KMS-11 (cell line): ENCODE measurements at regions not wholly inside any gene's neighbourhood (a gene's known extent, or its start where the extent isn't known, plus 50 kb on each side); places are given as distances from the start of the nearest gene placed in this dataset.

Experiments
- H2AFZ ChIP-seq: fragments of 200-600 bp; sonication (generic); 2 replicates; pipeline ENCODE4 v1.6.1; 2016; ENCODE audit warnings: antibody characterized with exemption, mixed run types, low read depth
- H3K27ac ChIP-seq: fragments of 200-600 bp; sonication (generic); 2 replicates; pipeline ENCODE4 v1.6.1; 2016; ENCODE audit warnings: mild to moderate bottlenecking, mixed run types
- H3K27me3 ChIP-seq: fragments of 200-600 bp; sonication (generic); 2 replicates; pipeline ENCODE4 v1.6.1; 2017; ENCODE audit warnings: mild to moderate bottlenecking, low read depth, mixed run types, moderate library complexity; ENCODE audit not compliant: insufficient read depth
- H3K36me3 ChIP-seq: fragments of 200-600 bp; sonication (generic); 2 replicates; pipeline ENCODE4 v1.6.1; 2017; ENCODE audit warnings: mild to moderate bottlenecking, mixed run types; ENCODE audit not compliant: insufficient read depth
- H3K4me1 ChIP-seq: fragments of 200-600 bp; sonication (generic); 2 replicates; pipeline ENCODE4 v1.6.1; 2016; ENCODE audit warnings: mild to moderate bottlenecking, low read depth, mixed run types; ENCODE audit not compliant: poor library complexity, severe bottlenecking
- H3K4me2 ChIP-seq: fragments of 200-600 bp; sonication (generic); 2 replicates; pipeline ENCODE4 v1.7.0; 2016; ENCODE audit warnings: mild to moderate bottlenecking, mixed run types
- H3K4me3 ChIP-seq: fragments of 200-600 bp; sonication (generic); IDR thresholded peaks from 2 replicates; pipeline ENCODE4 v1.6.1; 2017; ENCODE audit warnings: low read depth, low read length, mixed read lengths; ENCODE audit not compliant: insufficient read depth
- H3K79me2 ChIP-seq: fragments of 200-600 bp; sonication (generic); 2 replicates; pipeline ENCODE4 v1.6.1; 2016; ENCODE audit warnings: low read depth, mixed run types; ENCODE audit not compliant: insufficient read depth
- H3K9ac ChIP-seq: fragments of 200-600 bp; sonication (generic); 2 replicates; pipeline ENCODE4 v1.6.1; 2016; ENCODE audit warnings: mild to moderate bottlenecking, mixed run types
- H4K20me1 ChIP-seq: fragments of 200-600 bp; sonication (generic); 2 replicates; pipeline ENCODE4 v1.6.1; 2016; ENCODE audit warnings: mild to moderate bottlenecking, mixed run types; ENCODE audit not compliant: insufficient read depth
- CTCF ChIP-seq: fragments of 200-600 bp; sonication (generic); conservative IDR thresholded peaks from 2 replicates; pipeline ENCODE4 v1.6.1; 2017; ENCODE audit warnings: low read depth, mild to moderate bottlenecking, antibody characterized with exemption, low read length, moderate library complexity, mixed read lengths

GRCh38 chr10:3889961-3890522, 105.0 kb upstream of the KLF6 start:
- H3K9ac ChIP-seq, result no peak overlapping the region
- no peak overlapping the region for H3K27ac ChIP-seq
- no peaks in the 10 kb centered on the region for H4K20me1 ChIP-seq
- H3K79me2 ChIP-seq, result no peaks in the 10 kb centered on the region
- H3K4me2 ChIP-seq, result no peak overlapping the region
- H3K27me3 ChIP-seq, result no peaks in the 10 kb centered on the region
- H2AFZ ChIP-seq, result no peak overlapping the region
- peaks cover 15% of the 10 kb centered on the region for H3K4me1 ChIP-seq
- no peak for TF ChIP-seq CTCF
- no peak overlapping the region for H3K4me3 ChIP-seq
- no peaks in the 10 kb centered on the region for H3K36me3 ChIP-seq

- H2AFZ ChIP-seq, result no peak overlapping the region
- no peaks in the 10 kb centered on the region for H3K79me2 ChIP-seq
- H3K9ac ChIP-seq, result no peak overlapping the region
- H3K36me3 ChIP-seq, result no peaks in the 10 kb centered on the region
- H3K27ac ChIP-seq, result no peak overlapping the region
- H3K4me2 ChIP-seq, result no peak overlapping the region
- no peaks in the 10 kb centered on the region for H3K27me3 ChIP-seq
- no peaks in the 10 kb centered on the region for H3K4me1 ChIP-seq
- no peaks in the 10 kb centered on the region for H4K20me1 ChIP-seq
- no peak overlapping the region for H3K4me3 ChIP-seq
- no peak for TF ChIP-seq CTCF
Measured at GRCh38 chr10:3887885-3888476, 103.0 kb upstream of the KLF6 start.

- H2AFZ ChIP-seq, result no peak overlapping the region
- H3K4me1 ChIP-seq, result no peaks in the 10 kb centered on the region
- H3K27me3 ChIP-seq, result no peaks in the 10 kb centered on the region
- H3K36me3 ChIP-seq, result no peaks in the 10 kb centered on the region
- no peak overlapping the region for H3K4me3 ChIP-seq
- no peaks in the 10 kb centered on the region for H3K79me2 ChIP-seq
- no peak for TF ChIP-seq CTCF
- H3K9ac ChIP-seq, result no peak overlapping the region
- no peaks in the 10 kb centered on the region for H4K20me1 ChIP-seq
- no peak overlapping the region for H3K4me2 ChIP-seq
- no peak overlapping the region for H3K27ac ChIP-seq
Measured at GRCh38 chr10:3887404-3887803, 102.4 kb upstream of the KLF6 start.

GRCh38 chr10:3886641-3887251, 101.7 kb upstream of the KLF6 start:
- H3K79me2 ChIP-seq, result no peaks in the 10 kb centered on the region
- no peak overlapping the region for H3K4me2 ChIP-seq
- no peaks in the 10 kb centered on the region for H3K36me3 ChIP-seq
- no peak overlapping the region for H3K9ac ChIP-seq
- no peak overlapping the region for H3K4me3 ChIP-seq
- no peaks in the 10 kb centered on the region for H4K20me1 ChIP-seq
- no peak overlapping the region for H3K27ac ChIP-seq
- no peak overlapping the region for H2AFZ ChIP-seq
- no peak for TF ChIP-seq CTCF
- no peaks in the 10 kb centered on the region for H3K4me1 ChIP-seq
- H3K27me3 ChIP-seq, result no peaks in the 10 kb centered on the region
